Putamen (tissue), 1 donor: ENCODE measurements at regions not wholly inside any gene's neighbourhood (a gene's known extent, or its start where the extent isn't known, plus 50 kb on each side); places are given as distances from the start of the nearest gene placed in this dataset.

ENCODE experiments used
- DNase-seq: peaks from one replicate; pipeline ENCODE4 v3.0.0-alpha.2; 2016; ENCODE audit warnings: low spot score

DNA sequence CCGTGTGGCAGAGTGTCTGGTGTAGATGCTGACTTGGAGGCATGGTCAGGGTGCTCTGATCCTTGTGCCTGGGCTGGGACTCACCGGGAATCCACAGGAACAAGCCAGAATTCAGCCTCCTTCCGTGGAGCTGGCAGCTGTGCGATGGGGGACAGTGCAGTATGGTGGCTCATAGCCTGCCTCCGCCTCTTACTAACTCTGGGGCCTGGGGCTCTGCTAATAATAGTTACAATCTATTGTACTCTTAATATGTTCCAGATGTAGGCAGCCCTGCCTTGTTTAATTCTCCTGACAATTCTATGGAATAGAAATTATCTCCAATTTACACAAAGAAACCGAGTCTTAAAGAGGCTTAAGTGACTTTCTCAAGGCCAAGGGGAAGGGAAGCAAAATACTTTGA lies 77.6 kb downstream of the PCDH1 start:
- no peak for DNase-seq

DNA sequence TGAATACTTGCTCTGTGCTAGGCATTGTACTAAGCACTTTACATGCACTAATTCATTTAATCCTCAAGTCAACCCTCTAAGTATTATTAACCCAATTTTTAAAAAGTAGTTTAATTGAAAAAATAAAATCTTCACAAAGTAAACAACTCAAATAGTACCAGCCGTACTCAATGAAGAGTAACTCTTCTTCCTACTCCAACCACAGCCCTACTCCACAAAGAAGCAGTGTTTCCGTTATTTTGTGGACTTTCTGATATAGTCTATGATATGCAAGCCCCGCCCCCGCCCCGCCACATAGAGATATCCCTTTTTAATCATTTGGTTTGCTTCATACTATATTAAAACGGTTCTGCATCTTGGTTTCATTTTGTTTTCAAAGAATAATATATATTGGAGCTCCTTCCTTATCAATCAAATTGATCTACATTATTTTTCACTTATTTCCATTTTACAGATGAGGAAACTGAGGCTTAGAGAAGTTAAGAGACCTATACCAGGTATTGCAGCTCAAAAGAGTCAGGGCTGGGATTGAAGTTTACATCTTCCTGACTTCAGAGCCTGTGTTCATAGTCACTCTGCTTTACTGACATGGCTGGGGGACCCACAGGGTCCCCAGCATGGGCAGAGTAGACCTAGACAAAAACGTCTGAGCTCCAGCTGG lies 78.6 kb downstream of the PCDH1 start:
- DNase-seq, result no peak

DNA sequence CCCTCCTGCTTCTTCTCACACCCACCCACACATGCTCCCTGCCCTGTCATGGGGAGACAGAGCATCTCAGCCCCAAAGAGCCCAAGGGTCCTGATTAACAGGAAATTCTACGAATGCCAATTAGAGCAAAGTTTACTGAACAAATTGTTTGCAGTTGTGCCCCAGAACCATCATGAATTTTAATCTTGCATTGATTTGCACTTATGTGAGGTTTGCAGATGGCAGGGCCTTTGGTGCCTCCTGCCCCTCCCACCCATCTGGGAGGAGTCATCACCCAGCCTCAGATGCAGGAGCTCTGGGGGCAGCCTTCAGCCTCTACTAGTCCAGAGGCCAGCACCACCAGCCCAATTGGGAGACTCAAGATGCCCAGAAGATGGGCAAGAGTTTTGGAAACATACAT lies 80.8 kb downstream of the PCDH1 start:
- DNase-seq, result no peak

DNA sequence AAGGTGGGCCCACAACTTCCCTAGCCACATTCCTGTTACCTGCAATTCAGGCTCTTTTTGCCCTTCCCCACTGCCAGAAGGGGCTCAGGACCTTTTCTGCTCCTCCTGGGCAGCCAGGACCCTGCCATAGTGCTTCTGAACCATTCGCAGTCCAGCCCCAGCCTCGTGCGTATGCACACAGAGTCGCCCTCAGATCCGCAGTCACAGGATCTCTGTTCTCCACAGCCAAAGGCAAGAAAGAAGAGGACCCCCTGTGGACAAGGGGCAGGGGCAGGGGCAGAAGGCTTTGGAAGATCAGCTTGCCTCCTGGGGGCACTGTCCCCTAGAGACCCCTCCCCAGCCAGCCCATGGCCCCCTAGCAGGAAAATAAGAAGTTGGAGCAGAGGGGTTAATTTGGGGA lies 82.8 kb downstream of the PCDH1 start:
- no peak for DNase-seq

DNA sequence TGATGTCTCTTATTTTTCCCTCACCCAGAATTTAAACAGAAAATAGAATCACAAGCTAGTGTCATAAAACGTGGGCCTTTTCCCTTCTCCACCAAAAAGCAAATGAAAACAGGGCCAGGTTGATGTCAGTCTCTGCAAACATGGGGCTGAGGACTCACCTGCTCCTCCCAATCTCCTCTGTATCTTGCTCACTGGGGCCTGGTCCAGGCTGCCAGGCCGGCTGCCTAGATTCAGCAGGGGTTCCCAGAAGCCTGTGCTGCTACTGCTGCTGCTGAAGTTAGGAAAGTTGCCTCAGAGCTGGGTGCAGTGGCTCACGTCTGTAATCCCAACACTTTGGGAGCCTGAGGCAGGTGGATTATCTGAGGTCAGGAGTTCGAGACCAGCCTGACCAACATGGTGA lies 84.3 kb downstream of the PCDH1 start:
- no peak for DNase-seq

DNA sequence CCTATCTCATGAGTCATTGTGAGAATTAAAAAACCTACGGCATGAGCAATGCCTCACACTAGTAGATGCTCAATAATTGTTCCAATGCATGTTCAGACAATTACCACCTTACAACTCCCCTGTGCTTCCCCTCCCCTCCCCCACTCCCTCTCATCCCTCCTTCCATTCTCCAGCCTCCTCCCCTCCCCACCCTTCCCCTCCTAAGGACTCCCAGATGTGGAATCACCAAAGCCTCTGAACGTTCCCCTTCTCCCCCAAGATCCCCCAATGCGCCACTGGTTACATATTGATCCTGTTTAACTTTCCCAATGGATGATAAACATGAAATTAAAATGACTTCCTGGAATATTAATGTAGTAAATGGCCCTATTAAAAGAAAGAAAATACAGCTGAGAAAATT lies 84.8 kb downstream of the PCDH1 start:
- DNase-seq, result no peak

DNA sequence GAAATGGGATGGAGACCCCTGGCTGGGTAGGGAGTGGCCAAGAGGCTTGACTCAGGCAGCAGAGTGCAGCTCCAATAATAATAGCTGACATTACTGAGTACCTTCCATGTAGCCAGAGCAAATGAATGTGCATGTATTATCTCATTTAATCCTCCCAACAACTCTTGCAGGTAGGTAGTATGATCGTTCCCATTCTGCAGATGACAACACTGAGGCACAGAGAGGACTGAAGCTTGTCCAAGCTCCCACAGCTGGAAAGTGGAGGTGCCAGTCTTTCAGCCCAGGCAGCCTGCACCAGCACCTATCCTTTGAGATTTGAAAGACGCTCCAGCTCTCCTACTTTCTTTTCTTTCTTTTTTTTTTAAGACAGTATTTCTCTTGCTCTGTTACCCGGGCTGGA lies 87.6 kb downstream of the PCDH1 start:
- no peak for DNase-seq

DNA sequence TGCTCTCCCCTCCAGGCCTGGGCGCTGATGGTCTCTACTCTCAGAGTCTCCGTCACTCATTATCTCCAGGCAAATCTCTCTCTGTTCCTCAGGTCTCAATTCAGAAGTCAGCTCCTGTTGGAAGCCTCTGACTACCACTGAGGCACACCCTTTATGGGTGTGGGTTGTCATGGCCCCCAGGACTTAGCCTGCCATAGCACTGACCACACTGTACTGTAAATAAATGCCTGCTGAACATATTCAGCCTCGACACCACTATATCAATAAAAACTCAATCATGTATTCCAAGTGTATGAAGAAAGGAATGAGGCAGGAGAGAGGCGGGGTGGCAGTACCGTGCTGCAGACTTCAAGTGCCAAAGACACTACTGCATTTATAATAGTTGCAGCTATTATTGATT lies 88.9 kb downstream of the PCDH1 start:
- DNase-seq, result no peak

DNA sequence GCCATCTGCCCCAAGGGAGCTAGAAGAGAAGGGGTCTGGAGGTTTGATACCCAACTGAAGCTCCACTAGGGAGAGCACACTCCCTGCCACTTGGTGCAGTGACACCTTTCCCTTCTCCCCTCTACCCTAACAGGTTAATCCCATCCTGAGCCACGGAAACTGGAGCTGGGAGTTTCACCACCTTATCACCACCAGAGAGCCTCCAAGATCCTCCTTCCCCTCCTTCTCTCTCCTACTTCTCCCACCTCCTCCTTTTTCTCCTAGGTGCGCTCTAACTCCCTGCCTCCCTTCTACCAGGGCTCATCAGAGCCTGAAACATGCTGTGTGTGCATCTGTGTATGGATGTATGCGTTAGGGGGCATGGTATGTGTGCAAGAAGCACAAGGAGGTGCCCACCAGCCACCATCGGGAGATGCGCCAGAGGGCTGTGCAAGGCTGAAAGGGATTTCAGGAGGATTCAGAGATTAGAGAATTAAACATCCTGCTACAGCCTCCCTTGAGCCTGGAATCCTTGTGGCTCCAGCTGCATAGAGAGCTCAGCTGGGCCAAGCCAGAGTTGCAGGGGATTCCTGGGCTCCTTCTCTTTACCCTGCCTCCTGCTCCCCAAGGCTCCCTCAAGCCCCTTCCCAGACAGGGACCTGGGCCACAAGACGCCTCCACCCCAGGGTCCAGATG lies 89.8 kb downstream of the PCDH1 start:
- no peak for DNase-seq

DNA sequence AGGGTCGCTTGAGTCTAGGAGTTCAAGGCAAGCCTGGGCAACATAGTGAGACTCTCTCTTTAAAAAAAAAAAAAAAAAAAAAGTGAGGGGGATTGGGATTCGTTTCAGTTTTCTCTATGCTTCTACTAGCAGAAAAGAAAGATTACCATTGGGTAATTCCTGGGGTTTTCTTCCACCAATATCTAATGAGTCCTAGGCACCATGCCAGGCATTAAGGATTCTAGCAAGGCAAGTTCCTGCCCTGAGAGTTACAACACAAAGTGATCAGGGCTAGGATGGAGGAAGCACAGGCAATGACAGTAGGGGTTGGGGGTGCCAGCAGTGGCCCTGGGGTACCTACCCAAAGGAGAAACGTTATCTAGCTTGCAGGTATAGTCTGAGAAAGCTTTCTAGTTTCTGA lies 90.8 kb downstream of the PCDH1 start:
- DNase-seq, result no peak

DNA sequence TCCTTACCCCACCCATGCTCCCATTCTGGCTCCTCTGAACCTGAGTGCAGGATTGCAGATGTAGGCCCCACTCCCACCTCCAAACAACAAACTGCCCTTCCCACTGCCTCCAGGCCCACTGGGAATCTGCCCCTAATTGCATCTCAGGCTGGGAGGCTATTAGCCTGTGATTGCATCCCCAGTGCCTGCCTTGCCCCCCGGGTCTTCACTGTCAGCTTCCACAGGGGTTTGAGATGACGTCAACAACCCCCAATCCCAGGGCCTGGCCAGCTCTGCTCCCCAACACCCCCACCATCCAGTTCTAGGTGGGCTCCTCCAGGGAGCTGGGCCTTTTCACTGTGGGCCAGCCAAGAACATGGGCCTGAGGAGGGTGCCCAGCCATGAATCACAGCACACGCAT lies 91.5 kb downstream of the PCDH1 start:
- no peak for DNase-seq

DNA sequence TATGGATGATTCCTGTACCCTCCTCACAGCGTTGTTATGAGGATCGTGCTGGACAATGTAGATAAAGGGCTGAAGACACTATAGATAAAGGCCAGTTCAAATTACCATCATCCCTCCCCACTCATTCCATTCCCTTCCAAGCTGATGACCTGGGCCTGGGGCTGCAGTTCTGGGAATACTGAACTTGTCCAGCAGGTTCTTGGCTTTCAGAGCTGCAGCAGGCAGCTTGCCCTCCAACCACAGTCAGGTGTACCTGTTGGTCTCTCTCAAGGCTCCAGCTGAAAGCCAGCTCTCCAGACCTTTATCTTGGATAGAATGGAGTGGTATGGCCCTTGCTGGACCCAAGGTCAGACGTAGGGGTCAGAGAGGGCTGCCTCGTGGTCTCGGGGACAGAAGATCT lies 92.5 kb downstream of the PCDH1 start:
- DNase-seq, result no peak

DNA sequence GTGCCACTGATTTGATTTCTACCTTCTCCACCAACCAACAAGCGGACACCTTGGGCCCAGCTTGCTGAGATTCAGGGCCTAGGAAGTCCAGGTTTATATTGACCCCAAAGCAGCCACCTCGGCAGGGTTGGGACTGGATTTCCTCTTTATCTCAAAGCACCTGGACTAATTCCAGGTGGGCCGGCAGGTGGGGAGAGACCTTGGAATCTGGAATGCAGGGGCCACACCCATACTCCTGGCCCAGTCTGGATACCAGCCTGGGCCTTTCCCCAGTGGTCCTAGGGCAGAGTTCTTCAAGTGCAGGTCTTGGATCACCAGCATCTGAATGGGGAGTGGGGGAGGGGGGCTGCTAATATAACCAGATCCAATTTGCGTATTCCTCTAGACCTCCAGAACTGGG lies 93.1 kb downstream of the PCDH1 start:
- DNase-seq, result no peak

DNA sequence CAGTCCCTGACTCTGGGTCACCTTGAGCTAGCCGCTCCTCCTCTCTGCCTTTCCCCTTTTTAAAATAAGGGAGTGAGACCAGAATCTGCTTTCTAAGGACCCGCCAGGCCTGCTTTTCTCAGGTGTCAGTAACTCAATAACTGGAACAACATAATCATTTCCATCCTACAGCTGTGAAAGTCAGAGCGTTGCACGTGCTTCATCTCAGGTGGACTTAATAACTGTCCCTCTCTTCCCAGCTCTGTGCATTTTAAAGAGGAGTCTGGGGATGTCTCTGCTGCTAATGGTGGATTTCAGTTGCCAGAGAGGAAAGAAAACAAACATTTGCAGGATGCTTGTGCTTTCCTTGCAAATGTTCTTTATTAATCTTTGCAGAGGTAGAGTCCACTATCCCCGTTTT lies 93.7 kb downstream of the PCDH1 start:
- no peak for DNase-seq

DNA sequence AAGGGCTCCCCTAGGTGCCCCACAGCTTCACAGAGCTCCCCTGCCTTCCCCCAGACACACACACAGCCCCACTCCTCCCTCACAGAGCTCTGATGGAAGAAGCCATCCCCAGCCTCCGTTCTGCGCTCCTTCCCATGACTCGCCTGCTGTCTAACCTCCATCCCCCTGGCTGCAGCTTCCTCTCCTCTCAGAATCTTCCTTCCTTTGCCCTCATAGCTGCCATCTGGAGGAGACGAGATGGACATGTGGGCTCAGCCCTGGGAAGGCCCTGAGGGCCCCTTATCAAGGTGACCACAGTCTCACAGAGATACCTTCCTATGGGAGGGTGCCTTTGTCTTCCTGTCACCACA lies 94.3 kb downstream of the PCDH1 start:
- DNase-seq, result no peak

DNA sequence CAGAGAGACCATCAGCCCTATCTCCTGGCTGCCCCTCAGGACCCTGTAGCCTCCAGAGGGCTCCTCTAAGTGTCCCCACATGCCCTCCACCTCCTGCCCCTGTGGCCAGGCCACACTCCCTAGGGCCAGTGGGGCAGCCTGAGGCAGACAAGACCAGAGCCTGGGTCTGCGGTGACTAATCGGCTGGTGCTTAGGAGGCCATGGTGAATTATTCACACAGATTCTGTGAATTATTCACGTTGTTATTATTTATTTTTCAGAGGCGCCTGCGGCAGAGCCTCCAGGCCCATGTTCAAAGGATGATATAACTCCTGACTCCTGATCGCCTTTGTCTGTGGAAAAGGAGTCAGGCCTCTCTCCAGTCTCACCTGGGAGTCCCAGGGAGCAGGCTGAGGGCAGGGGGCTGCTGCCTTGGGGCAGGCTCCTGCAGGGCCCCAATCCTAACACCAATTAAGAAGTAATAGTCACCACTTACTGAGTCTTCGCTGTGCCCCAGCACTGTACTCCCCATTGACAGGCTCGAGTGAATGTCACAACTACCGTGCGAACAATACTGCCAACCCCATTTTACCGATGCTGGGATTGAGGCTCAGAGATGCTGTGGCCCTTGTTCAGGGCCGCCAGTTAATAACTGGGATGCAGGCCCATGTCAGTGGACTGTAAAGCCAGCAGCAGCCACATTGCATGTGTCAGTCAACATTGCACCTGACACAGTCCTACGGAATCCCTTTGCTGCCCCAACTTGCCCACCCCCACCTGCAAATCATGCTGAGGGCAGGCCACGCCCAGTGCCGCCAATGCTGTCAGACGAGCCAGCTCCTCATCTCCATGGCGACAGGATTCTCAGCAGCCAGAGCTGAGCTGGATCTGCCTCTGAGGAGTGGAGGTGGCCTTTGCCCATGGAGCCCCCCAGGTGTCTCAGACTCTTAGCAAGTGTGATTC lies 94.9 kb downstream of the PCDH1 start:
- DNase-seq, result peak; percentile 68

DNA sequence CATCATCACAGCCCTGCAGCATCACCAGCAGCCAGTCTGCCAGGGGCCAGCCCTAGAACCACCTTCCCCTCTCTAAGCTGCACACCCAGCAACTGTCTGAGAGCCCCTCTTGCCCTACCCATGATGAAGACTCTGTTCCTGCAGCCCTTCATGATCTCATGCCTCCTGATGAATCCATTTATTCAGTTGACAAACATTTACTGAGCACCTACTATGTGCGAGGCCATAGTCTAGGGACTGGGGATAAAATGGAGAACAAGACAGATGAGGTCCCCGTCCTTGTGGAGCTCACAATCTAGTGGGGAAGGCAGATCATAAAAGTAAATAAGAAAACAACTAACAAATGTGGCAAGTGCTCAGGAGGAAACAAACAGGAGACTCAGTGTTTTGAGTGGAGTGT lies 96.3 kb downstream of the PCDH1 start:
- no peak for DNase-seq

DNA sequence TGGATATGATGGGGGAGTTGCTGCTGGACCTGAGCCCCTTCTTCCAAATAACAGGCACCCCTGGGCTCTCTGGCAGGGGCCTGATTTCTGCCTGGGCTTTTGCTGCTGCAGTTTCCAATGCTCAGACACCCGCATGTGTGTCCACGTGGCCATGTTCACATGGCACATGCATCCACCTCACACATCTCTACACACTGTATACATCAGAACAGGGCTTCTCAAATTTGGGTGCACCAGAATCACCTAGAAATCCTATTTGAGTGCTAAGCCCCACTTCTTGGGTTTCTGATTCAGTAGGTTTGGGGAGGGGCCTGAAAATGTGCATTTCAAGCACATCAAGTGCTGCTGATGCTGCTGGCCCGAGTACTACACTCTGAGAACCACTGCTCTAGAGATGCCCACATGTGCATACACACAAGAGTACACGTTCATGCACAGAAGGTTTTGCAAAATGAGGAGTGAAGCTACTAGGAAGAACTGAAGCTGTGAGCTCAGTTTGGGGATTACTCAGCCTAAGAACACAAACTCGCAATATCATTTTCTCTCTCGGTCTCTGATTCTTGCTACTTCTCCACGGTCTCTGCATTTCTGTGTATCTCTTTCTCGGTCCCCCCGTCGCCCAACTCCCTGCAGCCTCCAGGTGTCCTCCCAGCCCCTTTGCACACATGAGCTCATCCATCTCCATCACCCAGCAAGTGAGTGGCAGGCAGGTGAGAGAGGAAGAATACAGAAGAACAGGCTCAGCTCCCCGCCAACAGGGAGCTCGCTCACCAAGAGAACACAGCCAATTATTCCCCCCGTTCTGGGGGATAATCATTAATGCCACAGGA lies 97.0 kb downstream of the PCDH1 start:
- DNase-seq, result peak; percentile 45

DNA sequence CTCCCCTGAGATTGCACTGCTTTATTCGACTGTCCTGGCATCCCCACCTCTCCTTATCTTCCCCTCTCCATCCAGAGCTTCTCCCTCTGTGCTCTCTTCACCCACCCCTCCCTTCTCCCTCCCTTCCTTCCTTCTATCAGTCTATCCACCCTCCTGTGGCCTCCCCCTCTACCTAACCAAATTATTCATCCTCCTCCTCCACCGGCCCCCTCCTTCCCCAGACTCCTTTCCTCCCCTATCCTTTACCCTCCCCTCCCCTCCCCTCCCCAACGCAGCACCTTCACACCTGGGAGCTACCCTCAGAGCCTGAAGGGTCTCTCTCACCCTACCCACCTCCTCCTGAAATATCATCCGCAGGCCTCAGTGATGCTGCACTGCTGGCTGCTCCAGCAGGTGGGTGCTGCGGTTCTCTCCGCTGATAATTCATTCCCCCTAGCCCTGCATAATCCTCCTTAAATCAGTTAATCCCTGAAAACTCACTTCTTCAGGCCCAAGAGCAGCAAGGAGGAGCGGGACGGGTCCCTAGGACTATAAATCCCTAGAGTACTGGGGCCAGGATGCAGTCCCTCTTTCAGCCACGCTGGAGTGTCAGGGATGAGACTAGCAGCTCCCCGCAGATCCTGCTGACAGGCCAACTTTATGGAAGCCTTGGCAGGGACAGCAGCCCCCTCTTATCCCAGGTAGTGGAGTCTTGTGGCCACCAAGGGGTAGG lies 97.8 kb downstream of the PCDH1 start:
- no peak for DNase-seq

DNA sequence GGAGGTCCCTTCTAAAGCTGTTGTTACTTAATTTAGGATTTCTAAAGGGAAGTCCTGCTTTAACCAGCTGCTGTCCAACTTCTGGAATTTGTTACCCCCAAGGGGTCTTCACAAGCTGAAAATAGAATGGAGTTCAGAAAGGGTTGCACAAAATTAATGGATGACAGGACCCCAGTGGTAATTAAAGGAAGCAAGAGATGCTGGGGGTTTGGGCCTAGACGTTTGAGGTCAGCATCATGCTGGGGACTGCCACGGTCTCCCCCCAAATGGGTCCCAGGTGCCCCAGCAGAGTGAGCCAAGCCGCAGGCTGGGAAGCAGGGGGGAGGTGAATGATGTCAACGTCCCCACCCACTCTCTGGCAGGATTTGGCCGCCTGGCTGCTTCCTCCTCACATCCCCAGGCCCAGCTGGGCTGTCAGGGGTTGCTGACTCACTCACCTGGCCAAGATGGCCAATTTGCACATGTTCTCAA lies 97.5 kb upstream of the ARAP3 start:
- DNase-seq, result no peak

DNA sequence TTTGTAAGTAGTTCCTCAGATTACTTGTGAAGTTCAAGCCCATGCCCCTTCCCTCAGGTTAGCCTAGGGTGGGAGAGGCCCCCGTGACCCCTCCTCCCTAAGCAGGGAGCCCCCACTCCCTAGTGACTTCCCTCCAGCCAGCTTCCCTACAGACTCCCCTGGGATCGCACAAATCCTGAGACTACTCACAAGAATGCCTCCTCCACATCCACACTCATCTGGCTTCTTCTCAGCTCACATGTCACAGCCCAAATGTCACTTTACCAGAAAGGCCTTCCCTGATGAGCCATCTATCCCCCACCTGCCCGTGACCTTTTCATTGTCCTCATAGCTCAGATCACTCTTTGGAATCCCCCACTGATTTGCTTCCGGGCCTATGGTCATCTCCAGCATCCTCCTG lies 96.7 kb upstream of the ARAP3 start:
- DNase-seq, result no peak

DNA sequence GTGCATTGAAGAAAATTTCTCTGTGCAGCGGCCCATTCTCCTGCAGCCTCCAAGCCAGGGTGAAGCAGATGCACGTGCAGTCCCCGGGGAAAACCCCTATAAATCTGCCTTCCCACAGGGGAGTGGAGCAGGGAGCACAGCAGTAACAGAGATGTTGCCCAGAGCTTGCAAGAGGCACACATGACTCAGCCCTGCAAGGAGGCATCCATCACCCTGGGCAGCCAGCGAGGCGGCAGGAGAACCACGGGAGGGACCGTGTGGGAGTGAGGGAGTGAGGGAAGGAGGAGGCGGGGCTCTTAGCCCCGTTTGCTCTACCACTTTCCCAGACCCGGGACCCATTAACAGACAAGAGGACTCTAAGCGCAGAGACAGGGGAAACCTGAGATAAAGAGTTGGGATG lies 96.2 kb upstream of the ARAP3 start:
- no peak for DNase-seq
